DMS79 (cell line): ENCODE measurements at regions not wholly inside any gene's neighbourhood (a gene's known extent, or its start where the extent isn't known, plus 50 kb on each side); places are given as distances from the start of the nearest gene placed in this dataset.

Experiments used
- DNase-seq: peaks from one replicate; lab custom pipeline; 2025; lab: John Stamatoyannopoulos, UW

- no peak for DNase-seq
Observed at GRCh38 chr5:162324328-162324727, 256.8 kb downstream of the GABRG2 start.

- no peak for DNase-seq
Observed at GRCh38 chr5:162325143-162325727, 257.7 kb downstream of the GABRG2 start.

- DNase-seq, result no peak
Observed at GRCh38 chr5:162334944-162335343, 267.4 kb downstream of the GABRG2 start.

GRCh38 chr5:162360373-162360931 is 292.9 kb downstream of the GABRG2 start:
- DNase-seq, result no peak

- no peak for DNase-seq
Observed at GRCh38 chr5:162372256-162372655, 304.7 kb downstream of the GABRG2 start.

- DNase-seq, result no peak
Observed at GRCh38 chr5:162377895-162378294, 310.3 kb downstream of the GABRG2 start.

GRCh38 chr5:162382839-162383238 is 315.3 kb downstream of the GABRG2 start:
- DNase-seq, result no peak

GRCh38 chr5:162384225-162384624 is 316.7 kb downstream of the GABRG2 start:
- DNase-seq, result no peak

- DNase-seq, result no peak
Observed at GRCh38 chr5:162391833-162392232, 324.3 kb downstream of the GABRG2 start.

GRCh38 chr5:162392336-162392735 is 324.8 kb downstream of the GABRG2 start:
- DNase-seq, result no peak

- no peak for DNase-seq
Observed at GRCh38 chr5:162393534-162393933, 326.0 kb downstream of the GABRG2 start.

GRCh38 chr5:162407614-162408013 is 340.0 kb downstream of the GABRG2 start:
- no peak for DNase-seq

GRCh38 chr5:162410365-162410764 is 342.8 kb downstream of the GABRG2 start:
- no peak for DNase-seq

- no peak for DNase-seq
Observed at GRCh38 chr5:162429142-162429541, 361.6 kb downstream of the GABRG2 start.

- no peak for DNase-seq
Observed at GRCh38 chr5:162434281-162434680, 366.7 kb downstream of the GABRG2 start.

GRCh38 chr5:162436055-162436454 is 368.5 kb downstream of the GABRG2 start:
- no peak for DNase-seq

GRCh38 chr5:162444129-162444762 is 376.7 kb downstream of the GABRG2 start:
- no peak for DNase-seq

- no peak for DNase-seq
Observed at GRCh38 chr5:162456086-162456485, 388.5 kb downstream of the GABRG2 start.

GRCh38 chr5:162466011-162466410 is 398.4 kb downstream of the GABRG2 start:
- no peak for DNase-seq

- DNase-seq, result no peak
Observed at GRCh38 chr5:162473041-162473714, 405.6 kb downstream of the GABRG2 start.

GRCh38 chr5:162474239-162474638 is 406.7 kb downstream of the GABRG2 start:
- DNase-seq, result no peak

GRCh38 chr5:162484095-162484494 is 416.5 kb downstream of the GABRG2 start:
- no peak for DNase-seq

GRCh38 chr5:162484986-162485385 is 417.4 kb downstream of the GABRG2 start:
- DNase-seq, result no peak
